K562 (cell line): ENCODE measurements at regions not wholly inside any gene's neighbourhood (a gene's known extent, or its start where the extent isn't known, plus 50 kb on each side); places are given as distances from the start of the nearest gene placed in this dataset.

ENCODE experiments used
- ATF7 ChIP-seq: fragments of 450-650 bp; IDR thresholded peaks from 2 replicates; pipeline ENCODE4 v1.7.1; 2014; ENCODE audit warnings: mild to moderate bottlenecking, moderate library complexity
- CBFB ChIP-seq: sonication (generic); formaldehyde crosslinking; IDR thresholded peaks from 2 replicates; pipeline ENCODE4 v1.4.0; 2020; ENCODE audit warnings: mild to moderate bottlenecking, missing genetic modification reagents
- CTCF ChIP-seq, 3 experiments: IDR thresholded peaks in 2 of 3; conservative IDR thresholded peaks in 1 of 3; 2 replicates each; pipeline ENCODE4 v1.5.1; 2011 to 2012; ENCODE audit warnings: low read length in 3 of 3, mild to moderate bottlenecking in 3 of 3, control low read depth in 2 of 3, improper control_type of control experiment in 1 of 3, inconsistent platforms in 1 of 3, low read depth in 1 of 3, mixed read lengths in 1 of 3, moderate library complexity in 1 of 3; ENCODE audit not compliant: insufficient read depth in 2 of 3
- ELF1 ChIP-seq: fragments of 200-800 bp; sonication (Bioruptor generic); IDR thresholded peaks from 2 replicates; pipeline ENCODE4 v1.6.1; 2016; ENCODE audit warnings: missing genetic modification characterization, missing compliant biosample characterization
- EZH2 ChIP-seq: IDR thresholded peaks from 2 replicates; pipeline ENCODE4 v1.6.1; 2012; ENCODE audit warnings: low read depth, mild to moderate bottlenecking, inconsistent platforms, low read length, borderline replicate concordance
- HNRNPK ChIP-seq: fragments of 200-400 bp; formaldehyde crosslinking; IDR thresholded peaks from one replicate; pipeline ENCODE4 v1.6.1; 2018; ENCODE audit warnings: mild to moderate bottlenecking, low read depth, low read length; ENCODE audit not compliant: poor library complexity, severe bottlenecking
- JUNB ChIP-seq: fragments of 450-650 bp; formaldehyde crosslinking; conservative IDR thresholded peaks from 2 replicates; pipeline ENCODE4 v1.4.0; 2020; ENCODE audit warnings: mild to moderate bottlenecking
- MLX ChIP-seq, 2 experiments: fragments of 450-650 bp in 1 of 2; sonication (generic) in 1 of 2; formaldehyde crosslinking; conservative IDR thresholded peaks; 2 replicates each; pipeline versions ENCODE4 v1.4.0 to v1.8.1; 2020 to 2022; ENCODE audit warnings: mild to moderate bottlenecking in 1 of 2, missing genetic modification reagents in 1 of 2
- MTA3 ChIP-seq: fragments of 450-650 bp; formaldehyde crosslinking; IDR thresholded peaks from 2 replicates; pipeline ENCODE4 v1.6.1; 2017; ENCODE audit warnings: mild to moderate bottlenecking, borderline replicate concordance
- MYNN ChIP-seq, 2 experiments: sonication (generic); formaldehyde crosslinking in 1 of 2; IDR thresholded peaks; 2 replicates each; pipeline versions ENCODE4 v1.5.0 to v1.6.1; 2016 to 2020; ENCODE audit warnings: antibody characterized with exemption in 1 of 2, missing genetic modification reagents in 1 of 2
- PHB ChIP-seq: fragments of 250-450 bp; sonication (Bioruptor Pico); IDR thresholded peaks from 2 replicates; pipeline ENCODE4 v1.5.0; 2021

GRCh38 chr1:90393025-90393424, 324.1 kb downstream of the BARHL2 start:
- TF ChIP-seq EZH2 (no peak), ELF1 (tag) (no peak), CBFB (no peak), ATF7 (no peak), PHB (CRISPR knock-in tag) (no peak), CTCF (IDR thresholded peaks at IDR 0.05 in 2 of 3, conservative IDR thresholded peaks at IDR 0.05 in 1 of 3; ENCODE audit: insufficient read depth in 2 of 3, low read depth in 1 of 3, low read length in 3 of 3) (no peak), JUNB (CRISPR knock-in tag) (no peak), MLX (CRISPR knock-in tag; conservative IDR thresholded peaks at IDR 0.05) (no peak), MYNN (IDR thresholded peaks at IDR 0.05) (no peak), MYNN (CRISPR knock-in tag; IDR thresholded peaks at IDR 0.05) (no peak), MTA3 (no peak), HNRNPK (no peak)
